A549 (cell line): ENCODE measurements at regions not wholly inside any gene's neighbourhood (a gene's known extent, or its start where the extent isn't known, plus 50 kb on each side); places are given as distances from the start of the nearest gene placed in this dataset.
"Not testable (repeated sequence)": the region's sequence is repeated elsewhere in the genome, so short reads cannot be mapped to it uniquely, and the experiment has no call there.

Source experiments
- ATAC-seq, 2 experiments: fragments of 200-7000 bp in 1 of 2; fragments of >200 bp in 1 of 2; cut with Nextera tagmentation in 1 of 2; cut with Tn5 transposase in 1 of 2; 3 replicates each; pipeline versions ENCODE4 v1.8.0 to v1.9.1; 2018 to 2020; ENCODE audit warnings: mild to moderate bottlenecking in 1 of 2, moderate library complexity in 1 of 2
- CTCF ChIA-PET: fragments of 300-600 bp; sonication (Branson Sonifier 250); formaldehyde crosslinking; extraction: SDS; loops from one replicate; lab custom pipeline; 2021; ENCODE audit warnings: antibody characterized with exemption, inconsistent platforms; lab: Yijun Ruan, JAX
- POLR2A ChIA-PET: fragments of 350-600 bp; formaldehyde crosslinking; extraction: SDS; loops from one replicate; lab custom pipeline; 2021; ENCODE audit warnings: antibody characterized with exemption, inconsistent platforms; lab: Yijun Ruan, JAX
- DNase-seq, 2 experiments: peaks; one replicate each; pipeline versions ENCODE4 v3.0.0 to v3.0.0-alpha.2; 2011 to 2016; ENCODE audit warnings: low read depth in 1 of 2, low spot score in 1 of 2
- FAIRE-seq: peaks from 2 replicates; lab custom pipeline; 2011; peaks lifted over from hg19 to GRCh38; lab: Jason Lieb, UNC
- H3K27ac ChIP-seq, 2 experiments: fragments of >200 bp; sonication (Bioruptor Twin); formaldehyde crosslinking; 3 replicates each; pipeline ENCODE4 v1.5.1; 2016 to 2017
- H3K4me1 ChIP-seq: fragments of >200 bp; sonication (Bioruptor Twin); formaldehyde crosslinking; 3 replicates; pipeline ENCODE4 v1.6.1; 2016
- H3K4me2 ChIP-seq: fragments of >200 bp; sonication (Bioruptor Twin); formaldehyde crosslinking; 3 replicates; pipeline ENCODE4 v1.6.1; 2016
- H3K4me3 ChIP-seq: fragments of >200 bp; sonication (Bioruptor Twin); formaldehyde crosslinking; 3 replicates; pipeline ENCODE4 v1.5.1; 2016
- H3K9me3 ChIP-seq: fragments of >200 bp; sonication (Bioruptor Twin); formaldehyde crosslinking; 3 replicates; pipeline ENCODE4 v1.6.1; 2016
- CBX8 ChIP-seq: fragments of 200-600 bp; sonication (generic); IDR thresholded peaks from 2 replicates; pipeline ENCODE4 v1.6.1; 2016
- CEBPB ChIP-seq, 2 experiments: fragments of >200 bp in 1 of 2; sonication (Bioruptor Twin) in 1 of 2; formaldehyde crosslinking in 1 of 2; IDR thresholded peaks; 2 replicates each; pipeline ENCODE4 v1.6.1; 2012 to 2016
- CHD4 ChIP-seq: fragments of 200-600 bp; sonication (generic); IDR thresholded peaks from 2 replicates; pipeline ENCODE4 v1.6.1; 2016; ENCODE audit warnings: antibody characterized with exemption, mild to moderate bottlenecking, borderline replicate concordance
- EHF ChIP-seq: fragments of 250-450 bp; sonication (Bioruptor Pico); IDR thresholded peaks from 2 replicates; pipeline ENCODE4 v1.5.0; 2020; ENCODE audit warnings: mild to moderate bottlenecking
- EP300 ChIP-seq, 2 experiments: fragments of >200 bp; sonication (Bioruptor Twin); formaldehyde crosslinking; IDR thresholded peaks; 2 replicates in 1 of 2; 3 replicates in 1 of 2; pipeline ENCODE4 v1.6.1; 2016 to 2017
- ESRRA ChIP-seq: fragments of 150-350 bp; IDR thresholded peaks from 2 replicates; pipeline ENCODE4 v1.6.1; 2014; ENCODE audit warnings: mild to moderate bottlenecking, low read length, borderline replicate concordance
- FOSL2 ChIP-seq, 2 experiments: fragments of 450-650 bp in 1 of 2; fragments of >200 bp in 1 of 2; sonication (Bioruptor Twin) in 1 of 2; formaldehyde crosslinking; IDR thresholded peaks; 2 replicates each; pipeline versions ENCODE4 v1.5.0 to v1.6.1; 2016 to 2020; ENCODE audit warnings: mild to moderate bottlenecking in 1 of 2, moderate library complexity in 1 of 2
- FOXS1 ChIP-seq: fragments of 250-450 bp; sonication (Bioruptor Pico); IDR thresholded peaks from 2 replicates; pipeline ENCODE4 v1.5.0; 2020; ENCODE audit warnings: mild to moderate bottlenecking, moderate library complexity
- GATA3 ChIP-seq: IDR thresholded peaks from 2 replicates; pipeline ENCODE4 v1.6.1; 2012; ENCODE audit warnings: borderline replicate concordance
- HDAC2 ChIP-seq: fragments of 200-600 bp; sonication (generic); IDR thresholded peaks from 2 replicates; pipeline ENCODE4 v1.6.1; 2016
- HEYL ChIP-seq: fragments of 250-450 bp; sonication (Bioruptor Pico); IDR thresholded peaks from 2 replicates; pipeline ENCODE4 v1.8.0; 2021; ENCODE audit warnings: mild to moderate bottlenecking, moderate library complexity
- HOXB13 ChIP-seq: fragments of 250-450 bp; sonication (Bioruptor Pico); IDR thresholded peaks from 2 replicates; pipeline ENCODE4 v1.5.0; 2020; ENCODE audit warnings: low read depth, mild to moderate bottlenecking, moderate library complexity
- HOXB5 ChIP-seq: fragments of 250-450 bp; sonication (Bioruptor Pico); IDR thresholded peaks from 2 replicates; pipeline ENCODE4 v1.5.0; 2020; ENCODE audit warnings: mild to moderate bottlenecking, moderate library complexity
- JUN ChIP-seq, 2 experiments: fragments of >200 bp; sonication (Bioruptor Twin); formaldehyde crosslinking; IDR thresholded peaks; 2 replicates in 1 of 2; 3 replicates in 1 of 2; pipeline ENCODE4 v1.6.1; 2016 to 2017
- JUNB ChIP-seq: fragments of >200 bp; sonication (Bioruptor Twin); formaldehyde crosslinking; IDR thresholded peaks from 2 replicates; pipeline ENCODE4 v1.6.1; 2016
- KDM5A ChIP-seq: fragments of 200-600 bp; sonication (generic); IDR thresholded peaks from 2 replicates; pipeline ENCODE4 v1.6.1; 2016; ENCODE audit warnings: antibody characterized with exemption, mild to moderate bottlenecking
- MAZ ChIP-seq: fragments of 150-350 bp; IDR thresholded peaks from 2 replicates; pipeline ENCODE4 v1.6.1; 2014; ENCODE audit warnings: antibody characterized with exemption, low read depth, low read length, borderline replicate concordance
- NFE2L2 ChIP-seq: fragments of 150-350 bp; conservative IDR thresholded peaks from 2 replicates; pipeline ENCODE4 v1.6.1; 2014; ENCODE audit warnings: low read length
- NPAS2 ChIP-seq: fragments of 250-450 bp; sonication (Bioruptor Pico); IDR thresholded peaks from 2 replicates; pipeline ENCODE4 v1.8.0; 2022; ENCODE audit warnings: mild to moderate bottlenecking, moderate library complexity, borderline replicate concordance
- PHF8 ChIP-seq: fragments of 200-600 bp; sonication (generic); IDR thresholded peaks from 2 replicates; pipeline ENCODE4 v1.6.1; 2016; ENCODE audit warnings: low read depth, mild to moderate bottlenecking, antibody characterized with exemption, moderate library complexity, borderline replicate concordance
- RFX5 ChIP-seq: fragments of 450-650 bp; IDR thresholded peaks from 2 replicates; pipeline ENCODE4 v1.7.1; 2014; ENCODE audit warnings: antibody characterized with exemption, mild to moderate bottlenecking, moderate library complexity
- SMC3 ChIP-seq: fragments of >200 bp; sonication (Bioruptor Twin); formaldehyde crosslinking; IDR thresholded peaks from 3 replicates; pipeline ENCODE4 v1.6.1; 2018; ENCODE audit warnings: inconsistent platforms
- SREBF2 ChIP-seq: fragments of 450-650 bp; IDR thresholded peaks from 2 replicates; pipeline ENCODE4 v1.6.1; 2014; ENCODE audit warnings: mild to moderate bottlenecking, moderate library complexity
- TP53 ChIP-seq: fragments of 250-450 bp; sonication (Bioruptor Pico); IDR thresholded peaks from 2 replicates; pipeline ENCODE4 v1.5.0; 2021; ENCODE audit warnings: mild to moderate bottlenecking, moderate library complexity
- ZFP36 ChIP-seq: fragments of 450-650 bp; IDR thresholded peaks from 2 replicates; pipeline ENCODE4 v1.6.1; 2014; ENCODE audit warnings: borderline replicate concordance; ENCODE audit not compliant: partially characterized antibody
- WGBS: methylation state at CpG from one replicate; pipeline ENCODE4 v1.1.6; 2017; ENCODE audit errors: missing lambda C conversion rate; 5-methylcytosine and 5-hydroxymethylcytosine counted together
- TF ChIP-seq, protein P1 (sequence below): fragments of >200 bp; sonication (Bioruptor Twin); formaldehyde crosslinking; IDR thresholded peaks from 3 replicates; pipeline ENCODE4 v1.5.1; 2016
- TF ChIP-seq, protein P2 (sequence below): IDR thresholded peaks from 2 replicates; pipeline ENCODE4 v1.6.1; 2012
- TF ChIP-seq, protein P3 (sequence below): fragments of 450-650 bp; IDR thresholded peaks from 2 replicates; pipeline ENCODE4 v1.6.1; 2014; ENCODE audit warnings: antibody characterized with exemption
- TF ChIP-seq, protein P4 (sequence below): IDR thresholded peaks from 2 replicates; pipeline ENCODE4 v1.6.1; 2012

DNA sequence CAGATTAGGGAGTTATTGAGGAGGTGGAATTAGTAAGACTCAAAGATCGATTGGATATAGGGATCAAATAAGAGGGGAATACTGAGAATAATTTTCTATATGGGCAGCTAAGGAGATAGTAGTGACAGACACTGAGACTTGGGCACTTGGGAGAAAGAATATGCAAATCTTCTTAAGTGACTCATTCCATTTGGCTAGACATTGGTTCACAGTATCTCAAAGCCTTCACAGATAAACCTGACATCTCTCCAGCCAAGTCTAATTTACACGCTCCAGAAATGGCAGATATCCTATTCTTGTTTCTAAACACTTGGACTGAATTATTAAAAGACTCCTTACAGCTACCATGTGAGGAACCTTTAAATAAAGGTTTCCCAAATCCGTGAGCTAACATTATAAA lies 104.6 kb upstream of the ADAMTS9 start (continued):
- TF ChIP-seq HEYL (CRISPR knock-in tag): no peak

DNA sequence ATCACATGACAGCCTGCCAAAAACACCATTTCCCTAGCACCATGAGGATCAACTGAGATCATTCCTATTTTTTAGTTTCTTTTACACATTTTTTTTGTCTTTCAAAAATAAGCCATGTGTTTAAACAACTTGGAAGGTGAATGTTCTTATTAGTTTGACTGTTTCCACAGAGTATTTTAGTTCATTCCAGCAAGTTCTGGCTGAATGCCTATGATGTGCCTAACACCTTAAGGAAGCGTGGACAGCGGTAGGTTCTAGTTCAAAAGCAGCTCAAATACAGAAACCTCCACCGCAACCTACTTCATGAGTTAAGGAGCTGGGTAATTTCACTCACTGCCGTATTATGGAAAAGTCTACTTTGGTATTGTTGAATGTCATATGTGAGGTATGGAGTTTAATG lies 101.3 kb upstream of the ADAMTS9 start:
- Histone ChIP-seq H3K27ac (no peak overlapping the region), H3K4me3 (no peak overlapping the region), H3K4me2 (no peak overlapping the region), H3K4me1 (no peaks in the 10 kb centered on the region), H3K9me3 (no peaks in the 10 kb centered on the region)
- DNase-seq: no peak
- FAIRE-seq: no peak
- 55% methylated on average over 4 of the region's 4 CpGs for WGBS
- TF ChIP-seq, protein P1, sequence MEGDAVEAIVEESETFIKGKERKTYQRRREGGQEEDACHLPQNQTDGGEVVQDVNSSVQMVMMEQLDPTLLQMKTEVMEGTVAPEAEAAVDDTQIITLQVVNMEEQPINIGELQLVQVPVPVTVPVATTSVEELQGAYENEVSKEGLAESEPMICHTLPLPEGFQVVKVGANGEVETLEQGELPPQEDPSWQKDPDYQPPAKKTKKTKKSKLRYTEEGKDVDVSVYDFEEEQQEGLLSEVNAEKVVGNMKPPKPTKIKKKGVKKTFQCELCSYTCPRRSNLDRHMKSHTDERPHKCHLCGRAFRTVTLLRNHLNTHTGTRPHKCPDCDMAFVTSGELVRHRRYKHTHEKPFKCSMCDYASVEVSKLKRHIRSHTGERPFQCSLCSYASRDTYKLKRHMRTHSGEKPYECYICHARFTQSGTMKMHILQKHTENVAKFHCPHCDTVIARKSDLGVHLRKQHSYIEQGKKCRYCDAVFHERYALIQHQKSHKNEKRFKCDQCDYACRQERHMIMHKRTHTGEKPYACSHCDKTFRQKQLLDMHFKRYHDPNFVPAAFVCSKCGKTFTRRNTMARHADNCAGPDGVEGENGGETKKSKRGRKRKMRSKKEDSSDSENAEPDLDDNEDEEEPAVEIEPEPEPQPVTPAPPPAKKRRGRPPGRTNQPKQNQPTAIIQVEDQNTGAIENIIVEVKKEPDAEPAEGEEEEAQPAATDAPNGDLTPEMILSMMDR: no peak
- TF ChIP-seq TP53 (CRISPR knock-in tag): no peak
- no peak for TF ChIP-seq EP300 (IDR thresholded peaks at IDR 0.05)
- TF ChIP-seq HOXB13 (CRISPR knock-in tag): no peak
- TF ChIP-seq JUN (IDR thresholded peaks at IDR 0.05): no peak
- no peak for TF ChIP-seq KDM5A
- no peak for TF ChIP-seq PHF8
- TF ChIP-seq, protein P2, sequence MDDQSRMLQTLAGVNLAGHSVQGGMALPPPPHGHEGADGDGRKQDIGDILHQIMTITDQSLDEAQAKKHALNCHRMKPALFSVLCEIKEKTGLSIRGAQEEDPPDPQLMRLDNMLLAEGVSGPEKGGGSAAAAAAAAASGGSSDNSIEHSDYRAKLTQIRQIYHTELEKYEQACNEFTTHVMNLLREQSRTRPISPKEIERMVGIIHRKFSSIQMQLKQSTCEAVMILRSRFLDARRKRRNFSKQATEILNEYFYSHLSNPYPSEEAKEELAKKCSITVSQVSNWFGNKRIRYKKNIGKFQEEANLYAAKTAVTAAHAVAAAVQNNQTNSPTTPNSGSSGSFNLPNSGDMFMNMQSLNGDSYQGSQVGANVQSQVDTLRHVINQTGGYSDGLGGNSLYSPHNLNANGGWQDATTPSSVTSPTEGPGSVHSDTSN: no peak
- TF ChIP-seq SMC3: no peak
- no peak for TF ChIP-seq RFX5
- CTCF ChIA-PET: no interaction called here
- POLR2A ChIA-PET: no interaction called here
- no peak for ATAC-seq

GRCh38 chr3:64783200-64783599 lies 95.4 kb upstream of the ADAMTS9 start:
- POLR2A ChIA-PET: no interaction called here
- CTCF ChIA-PET: no interaction called here

GRCh38 chr3:64780923-64781322 lies 93.1 kb upstream of the ADAMTS9 start:
- 14% methylated on average over 4 of the region's 4 CpGs for WGBS
- H3K4me2 ChIP-seq, ATAC-seq, FAIRE-seq, POLR2A ChIA-PET, DNase-seq, H3K9me3 ChIP-seq, H3K27ac ChIP-seq, H3K4me1 ChIP-seq, H3K4me3 ChIP-seq, CTCF ChIA-PET: not testable (repeated sequence)

More at GRCh38 chr3:64783200-64783599, 95.4 kb upstream of the ADAMTS9 start:
- Histone ChIP-seq H3K27ac (no peak overlapping the region), H3K4me1 (no peaks in the 10 kb centered on the region), H3K4me2 (no peak overlapping the region), H3K4me3 (no peak overlapping the region), H3K9me3 (no peaks in the 10 kb centered on the region)
- TF ChIP-seq FOSL2 (IDR thresholded peaks at IDR 0.05) (no peak), FOSL2 (CRISPR knock-in tag; IDR thresholded peaks at IDR 0.05) (no peak), EHF (no peak), JUNB (no peak), CHD4 (no peak)
- no peak for ATAC-seq
- FAIRE-seq: no peak
- no peak for DNase-seq

- H3K9me3 ChIP-seq: no peaks in the 10 kb centered on the region
- ChIA-PET POLR2A (no interaction called here), CTCF (no interaction called here)
- FAIRE-seq (no peak), DNase-seq (no peak), ATAC-seq (no peak)
- H3K4me1 ChIP-seq: no peaks in the 10 kb centered on the region
- no peak overlapping the region for H3K27ac ChIP-seq
- H3K4me3 ChIP-seq: no peak overlapping the region
- H3K4me2 ChIP-seq: no peak overlapping the region
- 11% methylated on average over 5 of the region's 5 CpGs for WGBS
- no peak for TF ChIP-seq ESRRA
- TF ChIP-seq ZFP36: no peak
- TF ChIP-seq CBX8: no peak
- TF ChIP-seq HOXB5 (CRISPR knock-in tag): no peak
- no peak for TF ChIP-seq NPAS2
- TF ChIP-seq, protein P3, sequence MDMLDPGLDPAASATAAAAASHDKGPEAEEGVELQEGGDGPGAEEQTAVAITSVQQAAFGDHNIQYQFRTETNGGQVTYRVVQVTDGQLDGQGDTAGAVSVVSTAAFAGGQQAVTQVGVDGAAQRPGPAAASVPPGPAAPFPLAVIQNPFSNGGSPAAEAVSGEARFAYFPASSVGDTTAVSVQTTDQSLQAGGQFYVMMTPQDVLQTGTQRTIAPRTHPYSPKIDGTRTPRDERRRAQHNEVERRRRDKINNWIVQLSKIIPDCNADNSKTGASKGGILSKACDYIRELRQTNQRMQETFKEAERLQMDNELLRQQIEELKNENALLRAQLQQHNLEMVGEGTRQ: no peak
- TF ChIP-seq NFE2L2: no peak
- TF ChIP-seq HDAC2: no peak
- TF ChIP-seq RFX5: no peak
- TF ChIP-seq CEBPB (IDR thresholded peaks at IDR 0.05): no peak
- no peak for TF ChIP-seq PHF8
- no peak for TF ChIP-seq FOXS1
- no peak for TF ChIP-seq GATA3
- no peak for TF ChIP-seq MAZ
- TF ChIP-seq, protein P4, sequence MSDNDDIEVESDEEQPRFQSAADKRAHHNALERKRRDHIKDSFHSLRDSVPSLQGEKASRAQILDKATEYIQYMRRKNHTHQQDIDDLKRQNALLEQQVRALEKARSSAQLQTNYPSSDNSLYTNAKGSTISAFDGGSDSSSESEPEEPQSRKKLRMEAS: no peak
- no peak for TF ChIP-seq TP53 (CRISPR knock-in tag)
- no peak for TF ChIP-seq SREBF2
Measured at GRCh38 chr3:64773137-64773536, 85.3 kb upstream of the ADAMTS9 start.
